ENCODE measurements at regions not wholly inside any gene's neighbourhood (a gene's known extent, or its start where the extent isn't known, plus 50 kb on each side); places are given as distances from the start of the nearest gene placed in this dataset.
"Not testable (repeated sequence)": the region's sequence is repeated elsewhere in the genome, so short reads cannot be mapped to it uniquely, and the experiment has no call there.

- ATAC-seq = peak; percentile 18; the same call in 1 of the 2 replicates
- BruUV-seq (replicated peaks) = no TSS peak
- H3K27me3 ChIP-seq (ENCODE audit: control insufficient read depth, insufficient read depth, low read length) = peaks cover 2% of the 10 kb centered on the region; the same call in 1 of the 2 replicates
- no peak overlapping the region for H3K27ac ChIP-seq (ENCODE audit: low read length)
- H3K9me3 ChIP-seq (ENCODE audit: control insufficient read depth, insufficient read depth, low read depth, low read length) = no peaks in the 10 kb centered on the region
- no peak for DNase-seq (ENCODE audit: low read depth, low spot score)
- intact Hi-C loops (cut with micrococcal nuclease; ENCODE audit: unreplicated experiment) = no loop called here
- no peak overlapping the region for H3K4me3 ChIP-seq (ENCODE audit: low read depth in 2 of 2, low read length in 2 of 2)
- CTCF ChIA-PET = interaction anchor here (0.6 to 1.0 kb wide), 2 partner anchors 8 to 44 kb away, joined by 3 to 6 read pairs; no protein-coding TSS in a partner anchor
- no peaks in the 10 kb centered on the region for H3K36me3 ChIP-seq (ENCODE audit: control insufficient read depth, insufficient read depth, low read length)
- in situ Hi-C loops (cut with HindIII; ENCODE audit: low pct_unique_long_range_greater_than_20kb, low sequenced_read_pairs) = no loop called here
- POLR2A ChIA-PET = interaction anchor here (0.6 kb wide), 2 partner anchors 11 to 904 kb away, joined by 7 read pairs; no protein-coding TSS in a partner anchor
- no peaks in the 10 kb centered on the region for H3K4me1 ChIP-seq (ENCODE audit: control insufficient read depth, insufficient read depth, low read length)
- no peak for TF ChIP-seq CTCF (IDR thresholded peaks at IDR 0.05)
- TF ChIP-seq SIN3A (IDR thresholded peaks at IDR 0.05; ENCODE audit: borderline replicate concordance, insufficient read depth, low read depth, low read length) = no peak
- TF ChIP-seq, protein P1, sequence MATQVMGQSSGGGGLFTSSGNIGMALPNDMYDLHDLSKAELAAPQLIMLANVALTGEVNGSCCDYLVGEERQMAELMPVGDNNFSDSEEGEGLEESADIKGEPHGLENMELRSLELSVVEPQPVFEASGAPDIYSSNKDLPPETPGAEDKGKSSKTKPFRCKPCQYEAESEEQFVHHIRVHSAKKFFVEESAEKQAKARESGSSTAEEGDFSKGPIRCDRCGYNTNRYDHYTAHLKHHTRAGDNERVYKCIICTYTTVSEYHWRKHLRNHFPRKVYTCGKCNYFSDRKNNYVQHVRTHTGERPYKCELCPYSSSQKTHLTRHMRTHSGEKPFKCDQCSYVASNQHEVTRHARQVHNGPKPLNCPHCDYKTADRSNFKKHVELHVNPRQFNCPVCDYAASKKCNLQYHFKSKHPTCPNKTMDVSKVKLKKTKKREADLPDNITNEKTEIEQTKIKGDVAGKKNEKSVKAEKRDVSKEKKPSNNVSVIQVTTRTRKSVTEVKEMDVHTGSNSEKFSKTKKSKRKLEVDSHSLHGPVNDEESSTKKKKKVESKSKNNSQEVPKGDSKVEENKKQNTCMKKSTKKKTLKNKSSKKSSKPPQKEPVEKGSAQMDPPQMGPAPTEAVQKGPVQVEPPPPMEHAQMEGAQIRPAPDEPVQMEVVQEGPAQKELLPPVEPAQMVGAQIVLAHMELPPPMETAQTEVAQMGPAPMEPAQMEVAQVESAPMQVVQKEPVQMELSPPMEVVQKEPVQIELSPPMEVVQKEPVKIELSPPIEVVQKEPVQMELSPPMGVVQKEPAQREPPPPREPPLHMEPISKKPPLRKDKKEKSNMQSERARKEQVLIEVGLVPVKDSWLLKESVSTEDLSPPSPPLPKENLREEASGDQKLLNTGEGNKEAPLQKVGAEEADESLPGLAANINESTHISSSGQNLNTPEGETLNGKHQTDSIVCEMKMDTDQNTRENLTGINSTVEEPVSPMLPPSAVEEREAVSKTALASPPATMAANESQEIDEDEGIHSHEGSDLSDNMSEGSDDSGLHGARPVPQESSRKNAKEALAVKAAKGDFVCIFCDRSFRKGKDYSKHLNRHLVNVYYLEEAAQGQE (IDR thresholded peaks at IDR 0.05; ENCODE audit: insufficient read depth in 1 of 2, low read depth in 2 of 2, low read length in 1 of 2) = no peak
- no peak for TF ChIP-seq POLR2AphosphoS5 (IDR thresholded peaks at IDR 0.05; ENCODE audit: low read depth, low read length)
- TF ChIP-seq TCF7L2 (IDR thresholded peaks at IDR 0.05; ENCODE audit: low read depth, low read length) = no peak
These were observed 170.2 kb downstream of the BRD1 start for GRCh38 chr22:49657275-49657973.

DNA sequence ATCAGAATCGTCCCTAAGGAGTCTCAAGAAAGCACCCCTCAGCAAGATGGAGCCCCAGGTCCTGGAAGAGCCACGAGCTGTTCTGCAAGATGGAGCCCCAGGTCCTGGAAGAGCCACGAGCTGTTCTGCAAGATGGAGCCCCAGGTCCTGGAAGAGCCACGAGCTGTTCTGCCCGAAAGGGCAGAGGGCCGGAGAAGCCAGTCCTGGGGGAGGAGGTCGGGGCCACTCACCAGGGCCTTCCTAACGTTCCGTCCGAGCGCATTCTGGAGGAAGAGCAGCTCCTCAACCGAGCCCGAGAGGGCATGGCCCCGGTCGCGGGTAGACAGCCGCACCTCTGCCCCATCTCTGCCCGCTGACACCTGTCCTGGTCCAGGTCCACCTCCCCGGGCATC lies 170.8 kb downstream of the BRD1 start:
- H3K27me3 ChIP-seq (ENCODE audit: control insufficient read depth, insufficient read depth, low read length); in situ Hi-C loops (cut with HindIII; ENCODE audit: low pct_unique_long_range_greater_than_20kb, low sequenced_read_pairs); DNase-seq (ENCODE audit: low read depth, low spot score); BruUV-seq (replicated peaks); ATAC-seq; H3K36me3 ChIP-seq (ENCODE audit: control insufficient read depth, insufficient read depth, low read length); intact Hi-C loops (cut with micrococcal nuclease; ENCODE audit: unreplicated experiment); H3K9me3 ChIP-seq (ENCODE audit: control insufficient read depth, insufficient read depth, low read depth, low read length); H3K27ac ChIP-seq (ENCODE audit: low read length); H3K4me1 ChIP-seq (ENCODE audit: control insufficient read depth, insufficient read depth, low read length); H3K4me3 ChIP-seq (ENCODE audit: low read depth in 2 of 2, low read length in 2 of 2): not testable (repeated sequence)
- CTCF ChIA-PET = interaction anchor here (0.6 kb wide), 1 partner anchor 44 kb away, joined by 6 read pairs; no protein-coding TSS in a partner anchor
- POLR2A ChIA-PET = interaction anchor here (0.6 kb wide), 2 partner anchors 10 to 904 kb away, joined by 7 read pairs; no protein-coding TSS in a partner anchor

- ChIA-PET POLR2A (no interaction called here), CTCF (no interaction called here)
- in situ Hi-C loops (cut with HindIII; ENCODE audit: low pct_unique_long_range_greater_than_20kb, low sequenced_read_pairs) (no loop called here), intact Hi-C loops (cut with micrococcal nuclease; ENCODE audit: unreplicated experiment) (no loop called here)
- Histone ChIP-seq H3K4me3 (ENCODE audit: low read depth in 2 of 2, low read length in 2 of 2) (no peak overlapping the region), H3K36me3 (ENCODE audit: control insufficient read depth, insufficient read depth, low read length) (no peaks in the 10 kb centered on the region), H3K4me1 (ENCODE audit: control insufficient read depth, insufficient read depth, low read length) (no peaks in the 10 kb centered on the region), H3K9me3 (ENCODE audit: control insufficient read depth, insufficient read depth, low read depth, low read length) (no peaks in the 10 kb centered on the region), H3K27me3 (ENCODE audit: control insufficient read depth, insufficient read depth, low read length) (peaks cover 2% of the 10 kb centered on the region; the same call in 1 of the 2 replicates), H3K27ac (ENCODE audit: low read length) (no peak overlapping the region)
- no peak for TF ChIP-seq TCF7L2 (IDR thresholded peaks at IDR 0.05; ENCODE audit: low read depth, low read length)
- TF ChIP-seq SIN3A (IDR thresholded peaks at IDR 0.05; ENCODE audit: borderline replicate concordance, insufficient read depth, low read depth, low read length) = no peak
- TF ChIP-seq POLR2AphosphoS5 (IDR thresholded peaks at IDR 0.05; ENCODE audit: low read depth, low read length) = no peak
- TF ChIP-seq, protein P1 (IDR thresholded peaks at IDR 0.05; ENCODE audit: insufficient read depth in 1 of 2, low read depth in 2 of 2, low read length in 1 of 2) = no peak
- TF ChIP-seq CTCF (IDR thresholded peaks at IDR 0.05) = no peak
- DNase-seq (ENCODE audit: low read depth, low spot score) = no peak
- no peak for ATAC-seq
- no TSS peak for BruUV-seq (replicated peaks)
These were observed 171.3 kb downstream of the BRD1 start for GRCh38 chr22:49656291-49656851.

Measured in Panc1 (cell line).